Testis (tissue), 2 donors: ENCODE measurements at regions not wholly inside any gene's neighbourhood (a gene's known extent, or its start where the extent isn't known, plus 50 kb on each side); places are given as distances from the start of the nearest gene placed in this dataset.

Experiments used
- POLR2A ChIP-seq: fragments of 450-650 bp; IDR thresholded peaks from one replicate; pipeline ENCODE4 v1.6.1; 2017; ENCODE audit warnings: antibody characterized with exemption, mild to moderate bottlenecking, moderate library complexity
- TF ChIP-seq, protein P1 (sequence below), 3 experiments: fragments of 450-650 bp in 2 of 3; fragments of 200-600 bp in 1 of 3; sonication (generic) in 1 of 3; IDR thresholded peaks; one replicate each; pipeline ENCODE4 v1.5.1; 2016 to 2019; ENCODE audit warnings: antibody characterized with exemption in 3 of 3, mild to moderate bottlenecking in 2 of 3, moderate library complexity in 1 of 3

DNA sequence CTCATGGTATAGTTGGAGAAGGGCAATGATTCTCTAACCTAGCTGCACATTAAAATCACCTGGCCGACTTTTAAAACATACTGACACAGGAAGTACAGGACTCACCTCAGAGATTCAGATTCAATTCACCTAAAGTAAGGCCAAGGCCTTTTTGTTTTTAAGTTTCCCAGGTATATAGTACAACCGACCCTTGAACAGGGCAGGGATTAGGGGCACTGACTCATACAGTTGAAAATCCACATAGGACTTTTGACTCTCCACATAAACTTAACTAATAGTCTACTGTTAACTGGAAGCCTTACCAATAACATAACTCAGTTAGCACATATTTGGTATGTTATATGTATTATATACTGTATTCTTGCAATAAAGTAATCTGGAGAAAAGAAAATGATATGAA is 129.5 kb upstream of the ABI3BP start:
- TF ChIP-seq, protein P1, sequence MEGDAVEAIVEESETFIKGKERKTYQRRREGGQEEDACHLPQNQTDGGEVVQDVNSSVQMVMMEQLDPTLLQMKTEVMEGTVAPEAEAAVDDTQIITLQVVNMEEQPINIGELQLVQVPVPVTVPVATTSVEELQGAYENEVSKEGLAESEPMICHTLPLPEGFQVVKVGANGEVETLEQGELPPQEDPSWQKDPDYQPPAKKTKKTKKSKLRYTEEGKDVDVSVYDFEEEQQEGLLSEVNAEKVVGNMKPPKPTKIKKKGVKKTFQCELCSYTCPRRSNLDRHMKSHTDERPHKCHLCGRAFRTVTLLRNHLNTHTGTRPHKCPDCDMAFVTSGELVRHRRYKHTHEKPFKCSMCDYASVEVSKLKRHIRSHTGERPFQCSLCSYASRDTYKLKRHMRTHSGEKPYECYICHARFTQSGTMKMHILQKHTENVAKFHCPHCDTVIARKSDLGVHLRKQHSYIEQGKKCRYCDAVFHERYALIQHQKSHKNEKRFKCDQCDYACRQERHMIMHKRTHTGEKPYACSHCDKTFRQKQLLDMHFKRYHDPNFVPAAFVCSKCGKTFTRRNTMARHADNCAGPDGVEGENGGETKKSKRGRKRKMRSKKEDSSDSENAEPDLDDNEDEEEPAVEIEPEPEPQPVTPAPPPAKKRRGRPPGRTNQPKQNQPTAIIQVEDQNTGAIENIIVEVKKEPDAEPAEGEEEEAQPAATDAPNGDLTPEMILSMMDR (IDR thresholded peaks at IDR 0.05) = no peak
- TF ChIP-seq POLR2A = no peak
